ENCODE measurements at regions not wholly inside any gene's neighbourhood (a gene's known extent, or its start where the extent isn't known, plus 50 kb on each side); places are given as distances from the start of the nearest gene placed in this dataset.

DNA sequence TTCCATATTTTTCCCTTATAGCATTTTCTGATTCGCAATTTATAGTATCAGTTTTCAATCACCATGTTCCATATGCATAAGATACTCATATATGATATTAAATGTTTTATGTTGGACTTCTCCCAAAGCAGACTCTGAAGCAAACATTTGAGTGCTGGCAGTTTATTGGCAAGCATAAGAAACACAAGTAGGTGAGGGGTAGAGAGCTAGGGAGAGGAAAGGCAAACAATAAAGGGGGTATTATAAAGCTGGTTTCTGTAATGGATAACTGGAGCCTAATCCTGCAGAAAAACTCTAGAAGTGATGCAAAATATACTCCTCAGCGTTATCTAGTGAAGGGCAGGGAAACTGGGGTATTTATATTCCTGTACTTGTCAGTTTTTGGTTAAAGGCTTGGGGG is 491.5 kb upstream of the TGFBR2 start:
- H3K27me3 ChIP-seq (ENCODE audit: insufficient read depth, low read depth, low read length) = no peaks in the 10 kb centered on the region
- H4K20me1 ChIP-seq (ENCODE audit: insufficient read depth) = no peaks in the 10 kb centered on the region
- no peaks in the 10 kb centered on the region for H3F3A ChIP-seq (ENCODE audit: insufficient read depth, low read length, poor library complexity, severe bottlenecking)
- no peak overlapping the region for H3K4me3 ChIP-seq (ENCODE audit: low read length)
- TF ChIP-seq, protein P1, sequence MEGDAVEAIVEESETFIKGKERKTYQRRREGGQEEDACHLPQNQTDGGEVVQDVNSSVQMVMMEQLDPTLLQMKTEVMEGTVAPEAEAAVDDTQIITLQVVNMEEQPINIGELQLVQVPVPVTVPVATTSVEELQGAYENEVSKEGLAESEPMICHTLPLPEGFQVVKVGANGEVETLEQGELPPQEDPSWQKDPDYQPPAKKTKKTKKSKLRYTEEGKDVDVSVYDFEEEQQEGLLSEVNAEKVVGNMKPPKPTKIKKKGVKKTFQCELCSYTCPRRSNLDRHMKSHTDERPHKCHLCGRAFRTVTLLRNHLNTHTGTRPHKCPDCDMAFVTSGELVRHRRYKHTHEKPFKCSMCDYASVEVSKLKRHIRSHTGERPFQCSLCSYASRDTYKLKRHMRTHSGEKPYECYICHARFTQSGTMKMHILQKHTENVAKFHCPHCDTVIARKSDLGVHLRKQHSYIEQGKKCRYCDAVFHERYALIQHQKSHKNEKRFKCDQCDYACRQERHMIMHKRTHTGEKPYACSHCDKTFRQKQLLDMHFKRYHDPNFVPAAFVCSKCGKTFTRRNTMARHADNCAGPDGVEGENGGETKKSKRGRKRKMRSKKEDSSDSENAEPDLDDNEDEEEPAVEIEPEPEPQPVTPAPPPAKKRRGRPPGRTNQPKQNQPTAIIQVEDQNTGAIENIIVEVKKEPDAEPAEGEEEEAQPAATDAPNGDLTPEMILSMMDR (IDR thresholded peaks at IDR 0.05; ENCODE audit: poor library complexity, severe bottlenecking) = no peak
- TF ChIP-seq TAF1 (IDR thresholded peaks at IDR 0.05; ENCODE audit: low read depth) = no peak
- TF ChIP-seq SMC3 (conservative IDR thresholded peaks at IDR 0.05; ENCODE audit: poor library complexity) = no peak
- TF ChIP-seq EZH2 (IDR thresholded peaks at IDR 0.05; ENCODE audit: borderline replicate concordance, insufficient read depth, low read length, poor library complexity, severe bottlenecking) = no peak
- no peak for TF ChIP-seq POLR2AphosphoS5 (IDR thresholded peaks at IDR 0.05)
- TF ChIP-seq, protein P2, sequence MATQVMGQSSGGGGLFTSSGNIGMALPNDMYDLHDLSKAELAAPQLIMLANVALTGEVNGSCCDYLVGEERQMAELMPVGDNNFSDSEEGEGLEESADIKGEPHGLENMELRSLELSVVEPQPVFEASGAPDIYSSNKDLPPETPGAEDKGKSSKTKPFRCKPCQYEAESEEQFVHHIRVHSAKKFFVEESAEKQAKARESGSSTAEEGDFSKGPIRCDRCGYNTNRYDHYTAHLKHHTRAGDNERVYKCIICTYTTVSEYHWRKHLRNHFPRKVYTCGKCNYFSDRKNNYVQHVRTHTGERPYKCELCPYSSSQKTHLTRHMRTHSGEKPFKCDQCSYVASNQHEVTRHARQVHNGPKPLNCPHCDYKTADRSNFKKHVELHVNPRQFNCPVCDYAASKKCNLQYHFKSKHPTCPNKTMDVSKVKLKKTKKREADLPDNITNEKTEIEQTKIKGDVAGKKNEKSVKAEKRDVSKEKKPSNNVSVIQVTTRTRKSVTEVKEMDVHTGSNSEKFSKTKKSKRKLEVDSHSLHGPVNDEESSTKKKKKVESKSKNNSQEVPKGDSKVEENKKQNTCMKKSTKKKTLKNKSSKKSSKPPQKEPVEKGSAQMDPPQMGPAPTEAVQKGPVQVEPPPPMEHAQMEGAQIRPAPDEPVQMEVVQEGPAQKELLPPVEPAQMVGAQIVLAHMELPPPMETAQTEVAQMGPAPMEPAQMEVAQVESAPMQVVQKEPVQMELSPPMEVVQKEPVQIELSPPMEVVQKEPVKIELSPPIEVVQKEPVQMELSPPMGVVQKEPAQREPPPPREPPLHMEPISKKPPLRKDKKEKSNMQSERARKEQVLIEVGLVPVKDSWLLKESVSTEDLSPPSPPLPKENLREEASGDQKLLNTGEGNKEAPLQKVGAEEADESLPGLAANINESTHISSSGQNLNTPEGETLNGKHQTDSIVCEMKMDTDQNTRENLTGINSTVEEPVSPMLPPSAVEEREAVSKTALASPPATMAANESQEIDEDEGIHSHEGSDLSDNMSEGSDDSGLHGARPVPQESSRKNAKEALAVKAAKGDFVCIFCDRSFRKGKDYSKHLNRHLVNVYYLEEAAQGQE (IDR thresholded peaks at IDR 0.05; ENCODE audit: borderline replicate concordance) = no peak
- H3K9ac ChIP-seq (ENCODE audit: low read length) = no peak overlapping the region
- H3K27ac ChIP-seq (ENCODE audit: low read length) = no peak overlapping the region
- H3K9me2 ChIP-seq (ENCODE audit: insufficient read depth, low read length) = no peaks in the 10 kb centered on the region
- H3K9me3 ChIP-seq (ENCODE audit: low read length) = no peaks in the 10 kb centered on the region
- H3K79me2 ChIP-seq (replicated peaks; ENCODE audit: insufficient read depth, low read length) = no peaks in the 10 kb centered on the region
- H3K4me2 ChIP-seq (ENCODE audit: low read length) = no peak overlapping the region
- H2AFZ ChIP-seq (ENCODE audit: low read depth, low read length) = no peak overlapping the region
- no peaks in the 10 kb centered on the region for H3K36me3 ChIP-seq (ENCODE audit: insufficient read depth, low read length)

DNA sequence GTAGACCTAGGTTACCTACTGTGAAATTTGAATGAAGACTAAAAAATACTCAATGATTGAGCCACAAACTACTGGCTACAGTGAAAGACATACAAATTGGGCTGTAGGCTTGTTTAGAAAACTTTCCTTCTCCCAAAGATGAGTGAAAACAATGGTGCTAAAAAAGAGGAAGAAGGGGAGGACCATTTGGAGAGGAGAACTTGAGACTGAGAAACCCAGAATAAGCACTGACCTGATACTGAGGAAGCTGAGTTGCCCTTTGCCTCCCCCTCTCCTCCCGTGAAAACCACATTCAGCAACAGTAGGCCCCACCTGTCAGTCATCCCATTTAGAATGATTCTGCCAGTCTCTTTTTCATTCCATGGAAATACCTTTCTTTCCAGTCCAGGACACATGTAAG is 484.0 kb upstream of the TGFBR2 start:
- Histone ChIP-seq H3K36me3 (ENCODE audit: insufficient read depth, low read length) (no peaks in the 10 kb centered on the region), H3K9me3 (ENCODE audit: low read length) (no peaks in the 10 kb centered on the region)
- TF ChIP-seq, protein P2 (IDR thresholded peaks at IDR 0.05; ENCODE audit: borderline replicate concordance) = no peak
- TF ChIP-seq EP300 (conservative IDR thresholded peaks at IDR 0.05; ENCODE audit: poor library complexity, severe bottlenecking) (no peak), EZH2 (IDR thresholded peaks at IDR 0.05; ENCODE audit: borderline replicate concordance, insufficient read depth, low read length, poor library complexity, severe bottlenecking) (no peak), SMC3 (conservative IDR thresholded peaks at IDR 0.05; ENCODE audit: poor library complexity) (no peak), POLR2AphosphoS5 (IDR thresholded peaks at IDR 0.05) (no peak), RAD21 (conservative IDR thresholded peaks at IDR 0.05) (no peak), MXI1 (conservative IDR thresholded peaks at IDR 0.05; ENCODE audit: poor library complexity, severe bottlenecking) (no peak), TAF1 (IDR thresholded peaks at IDR 0.05; ENCODE audit: low read depth) (no peak)
- TF ChIP-seq, protein P1 (IDR thresholded peaks at IDR 0.05; ENCODE audit: poor library complexity, severe bottlenecking) = no peak

More for the DNA sequence above, 484.0 kb upstream of the TGFBR2 start:
- H2AFZ ChIP-seq (ENCODE audit: low read depth, low read length) = no peak overlapping the region
- H3K27me3 ChIP-seq (ENCODE audit: insufficient read depth, low read depth, low read length) = no peaks in the 10 kb centered on the region
- H3K9me2 ChIP-seq (ENCODE audit: insufficient read depth, low read length) = no peaks in the 10 kb centered on the region
- H4K20me1 ChIP-seq (ENCODE audit: insufficient read depth) = no peaks in the 10 kb centered on the region
- no peak overlapping the region for H3K9ac ChIP-seq (ENCODE audit: low read length)
- no peak overlapping the region for H3K4me2 ChIP-seq (ENCODE audit: low read length)
- no peak overlapping the region for H3K27ac ChIP-seq (ENCODE audit: low read length)
- H3K79me2 ChIP-seq (replicated peaks; ENCODE audit: insufficient read depth, low read length) = no peaks in the 10 kb centered on the region
- no peak overlapping the region for H3K4me3 ChIP-seq (ENCODE audit: low read length)
- H3F3A ChIP-seq (ENCODE audit: insufficient read depth, low read length, poor library complexity, severe bottlenecking) = no peaks in the 10 kb centered on the region

Measured in neural cell (in vitro differentiated cells).